ENCODE measurements at regions not wholly inside any gene's neighbourhood (a gene's known extent, or its start where the extent isn't known, plus 50 kb on each side); places are given as distances from the start of the nearest gene placed in this dataset.

GRCh38 chr4:84362896-84363655 is 136.0 kb downstream of the NKX6-1 start:
- TF ChIP-seq, protein P1, sequence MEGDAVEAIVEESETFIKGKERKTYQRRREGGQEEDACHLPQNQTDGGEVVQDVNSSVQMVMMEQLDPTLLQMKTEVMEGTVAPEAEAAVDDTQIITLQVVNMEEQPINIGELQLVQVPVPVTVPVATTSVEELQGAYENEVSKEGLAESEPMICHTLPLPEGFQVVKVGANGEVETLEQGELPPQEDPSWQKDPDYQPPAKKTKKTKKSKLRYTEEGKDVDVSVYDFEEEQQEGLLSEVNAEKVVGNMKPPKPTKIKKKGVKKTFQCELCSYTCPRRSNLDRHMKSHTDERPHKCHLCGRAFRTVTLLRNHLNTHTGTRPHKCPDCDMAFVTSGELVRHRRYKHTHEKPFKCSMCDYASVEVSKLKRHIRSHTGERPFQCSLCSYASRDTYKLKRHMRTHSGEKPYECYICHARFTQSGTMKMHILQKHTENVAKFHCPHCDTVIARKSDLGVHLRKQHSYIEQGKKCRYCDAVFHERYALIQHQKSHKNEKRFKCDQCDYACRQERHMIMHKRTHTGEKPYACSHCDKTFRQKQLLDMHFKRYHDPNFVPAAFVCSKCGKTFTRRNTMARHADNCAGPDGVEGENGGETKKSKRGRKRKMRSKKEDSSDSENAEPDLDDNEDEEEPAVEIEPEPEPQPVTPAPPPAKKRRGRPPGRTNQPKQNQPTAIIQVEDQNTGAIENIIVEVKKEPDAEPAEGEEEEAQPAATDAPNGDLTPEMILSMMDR (IDR thresholded peaks at IDR 0.05), result no peak
- no peak for TF ChIP-seq POLR2A (IDR thresholded peaks at IDR 0.05; ENCODE audit: low read depth)
